B cell (primary cell): ENCODE measurements at regions not wholly inside any gene's neighbourhood (a gene's known extent, or its start where the extent isn't known, plus 50 kb on each side); places are given as distances from the start of the nearest gene placed in this dataset.
"Not testable (repeated sequence)": the region's sequence is repeated elsewhere in the genome, so short reads cannot be mapped to it uniquely, and the experiment has no call there.

Experiments used
- CTCF ChIP-seq: fragments of 200-600 bp; IDR thresholded peaks from one replicate; pipeline ENCODE4 v1.8.0; 2022; ENCODE audit warnings: antibody characterized with exemption, mild to moderate bottlenecking
- EZH2 ChIP-seq: IDR thresholded peaks from 2 replicates; pipeline ENCODE4 v1.6.1; 2012; ENCODE audit warnings: borderline replicate concordance, low read depth, mild to moderate bottlenecking, moderate library complexity, low read length; ENCODE audit not compliant: insufficient read depth, poor library complexity, severe bottlenecking

- TF ChIP-seq CTCF, EZH2: not testable (repeated sequence)
Measured at GRCh38 chr13:18698332-18698731, 483.3 kb downstream of the TUBA3C start.
